K562 (cell line): ENCODE measurements at regions not wholly inside any gene's neighbourhood (a gene's known extent, or its start where the extent isn't known, plus 50 kb on each side); places are given as distances from the start of the nearest gene placed in this dataset.

Experiments
- ATAC-seq: fragments of 200-7000 bp; cut with Tn5 transposase; 3 replicates; pipeline ENCODE4 v1.9.1; 2020; ENCODE audit warnings: moderate library complexity
- BruUV-seq: library from RNA; stranded (reverse); fragments of 400-500 nt; replicated peaks from 2 replicates; lab custom pipeline; 2021; lab: Mats Ljungman, UMichigan
- CTCF ChIA-PET: fragments of 300-600 bp; formaldehyde crosslinking; extraction: SDS; loops from one replicate; lab custom pipeline; 2021; ENCODE audit warnings: low intra/inter-chr PET ratio; lab: Yijun Ruan, JAX
- POLR2A ChIA-PET: fragments of 300-600, 350-650 bp; sonication (Branson Sonifier 250); formaldehyde crosslinking; extraction: SDS; loops from one replicate; lab custom pipeline; 2021; ENCODE audit warnings: antibody characterized with exemption, inconsistent platforms; lab: Yijun Ruan, JAX
- DNase-seq, 4 experiments: peaks; one replicate each; pipeline versions ENCODE4 v3.0.0 to v3.0.0-alpha.2; 2011 to 2018; ENCODE audit warnings: low spot score in 3 of 4, mixed read lengths in 3 of 4; ENCODE audit errors: extremely low read depth in 1 of 4
- FAIRE-seq: peaks from 2 replicates; lab custom pipeline; 2011; peaks lifted over from hg19 to GRCh38; lab: Jason Lieb, UNC
- H2AFZ ChIP-seq: 2 replicates; pipeline ENCODE4 v1.6.0; 2011; ENCODE audit warnings: low read depth, low read length, control low read depth, inconsistent platforms
- H3K27ac ChIP-seq: fragments of 200-600 bp; 3 replicates; pipeline ENCODE4 v1.8.0; 2011; ENCODE audit warnings: low read depth, mild to moderate bottlenecking, control low read depth, inconsistent platforms, low read length, moderate library complexity, mixed read lengths; ENCODE audit errors: extremely low read depth
- H3K27me3 ChIP-seq, 2 experiments: fragments of 300-600 bp in 1 of 2; 2 replicates in 1 of 2; 3 replicates in 1 of 2; pipeline versions ENCODE4 v1.6.0 to v1.8.0; 2011; ENCODE audit warnings: inconsistent platforms in 2 of 2, low read length in 2 of 2, mild to moderate bottlenecking in 1 of 2, mixed read lengths in 1 of 2, moderate library complexity in 1 of 2; ENCODE audit not compliant: control insufficient read depth in 2 of 2, insufficient read depth in 2 of 2
- H3K36me3 ChIP-seq: fragments of 300-600 bp; 3 replicates; pipeline ENCODE4 v1.8.0; 2011; ENCODE audit warnings: mild to moderate bottlenecking, low read length, inconsistent platforms; ENCODE audit not compliant: control insufficient read depth, insufficient read depth
- H3K4me1 ChIP-seq, 2 experiments: fragments of 200-600 bp in 1 of 2; replicated peaks in 1 of 2; 2 replicates in 1 of 2; 3 replicates in 1 of 2; pipeline versions ENCODE4 v1.5.1 to v1.8.0; 2011; ENCODE audit warnings: inconsistent platforms in 2 of 2, low read length in 2 of 2, mild to moderate bottlenecking in 1 of 2, mixed read lengths in 1 of 2, moderate library complexity in 1 of 2; ENCODE audit not compliant: control insufficient read depth in 2 of 2, insufficient read depth in 2 of 2
- H3K4me2 ChIP-seq: 2 replicates; pipeline ENCODE4 v1.6.1; 2011; ENCODE audit warnings: low read length, control low read depth, inconsistent platforms, mixed read lengths; ENCODE audit not compliant: insufficient read depth
- H3K4me3 ChIP-seq: fragments of 200-600 bp; sonication (generic), shearing (Covaris generic); 2 replicates; pipeline ENCODE4 v1.5.1; 2016; ENCODE audit warnings: control low read depth, inconsistent platforms
- H3K79me2 ChIP-seq: fragments of 200-600 bp; 3 replicates; pipeline ENCODE4 v1.8.0; 2011; ENCODE audit warnings: low read length, inconsistent platforms; ENCODE audit not compliant: control insufficient read depth, insufficient read depth
- H3K9ac ChIP-seq, 2 experiments: 2 replicates each; pipeline versions ENCODE4 v1.6.0 to v1.6.1; 2011; ENCODE audit warnings: low read depth in 2 of 2, low read length in 2 of 2, control low read depth in 1 of 2, inconsistent platforms in 1 of 2, mild to moderate bottlenecking in 1 of 2, mixed read lengths in 1 of 2; ENCODE audit not compliant: insufficient read depth in 1 of 2
- H3K9me1 ChIP-seq: one replicate; pipeline ENCODE4 v1.6.0; 2011; ENCODE audit warnings: inconsistent platforms, mild to moderate bottlenecking, low read length, moderate library complexity; ENCODE audit not compliant: control insufficient read depth, insufficient read depth
- H3K9me3 ChIP-seq: replicated peaks from 2 replicates; pipeline ENCODE4 v1.5.1; 2011; ENCODE audit warnings: low read depth, low read length, inconsistent platforms; ENCODE audit not compliant: control insufficient read depth, insufficient read depth
- H4K20me1 ChIP-seq: replicated peaks from 2 replicates; pipeline ENCODE4 v1.6.1; 2011; ENCODE audit warnings: low read length, inconsistent platforms, mixed read lengths; ENCODE audit not compliant: control insufficient read depth, insufficient read depth
- EZH2 ChIP-seq: IDR thresholded peaks from 2 replicates; pipeline ENCODE4 v1.6.1; 2012; ENCODE audit warnings: low read depth, mild to moderate bottlenecking, inconsistent platforms, low read length, borderline replicate concordance
- GATA2 ChIP-seq: sonication (generic); formaldehyde crosslinking; IDR thresholded peaks from 2 replicates; pipeline ENCODE4 v1.4.0; 2020; ENCODE audit warnings: mild to moderate bottlenecking, missing genetic modification reagents
- GATAD2A ChIP-seq: fragments of 450-650 bp; IDR thresholded peaks from 2 replicates; pipeline ENCODE4 v1.6.1; 2017
- MITF ChIP-seq: IDR thresholded peaks from 2 replicates; pipeline ENCODE4 v1.6.1; 2014; ENCODE audit warnings: antibody characterized with exemption
- NRF1 ChIP-seq, 2 experiments: fragments of 450-650 bp; IDR thresholded peaks in 1 of 2; conservative IDR thresholded peaks in 1 of 2; 2 replicates each; pipeline ENCODE4 v1.6.1; 2014; ENCODE audit warnings: mild to moderate bottlenecking in 2 of 2
- RBM25 ChIP-seq: fragments of 200-400 bp; formaldehyde crosslinking; IDR thresholded peaks from 2 replicates; pipeline ENCODE4 v1.6.1; 2018; ENCODE audit warnings: low read length, low read depth, moderate library complexity; ENCODE audit not compliant: severe bottlenecking
- SPI1 ChIP-seq: IDR thresholded peaks from 2 replicates; pipeline ENCODE4 v1.6.1; 2011; ENCODE audit warnings: low read depth, low read length, control low read depth, borderline replicate concordance
- SRSF9 ChIP-seq: fragments of 200-400 bp; formaldehyde crosslinking; IDR thresholded peaks from 2 replicates; pipeline ENCODE4 v1.6.1; 2017; ENCODE audit warnings: low read depth, low read length, borderline replicate concordance
- TCFL5 ChIP-seq: fragments of 250-450 bp; sonication (Bioruptor Pico); conservative IDR thresholded peaks from 2 replicates; pipeline ENCODE4 v1.6.1; 2021; ENCODE audit warnings: mild to moderate bottlenecking, moderate library complexity, matching md5 sums
- ZFP30 ChIP-seq: fragments of 250-450 bp; sonication (Bioruptor Pico); IDR thresholded peaks from 2 replicates; pipeline ENCODE4 v1.8.0; 2022; ENCODE audit warnings: moderate library complexity, mild to moderate bottlenecking, inconsistent platforms, borderline replicate concordance
- ZNF124 ChIP-seq: sonication (generic); formaldehyde crosslinking; IDR thresholded peaks from 2 replicates; pipeline ENCODE4 v1.8.1; 2022; ENCODE audit warnings: missing genetic modification reagents
- ZNF197 ChIP-seq: fragments of 200-800 bp; sonication (Bioruptor generic); IDR thresholded peaks from 2 replicates; pipeline ENCODE4 v1.6.1; 2016; ENCODE audit warnings: low read depth, missing genetic modification characterization, missing compliant biosample characterization
- WGBS: fragments of 100-300 bp; shearing (Covaris generic); methylation state at CpG from one replicate; pipeline ENCODE4 v1.1.6; 2016; ENCODE audit warnings: low coverage, mixed read lengths; ENCODE audit not compliant: insufficient coverage; ENCODE audit errors: missing lambda C conversion rate; 5-methylcytosine and 5-hydroxymethylcytosine counted together
- in situ Hi-C: fragments of 300-500 bp; cut with MboI; formaldehyde crosslinking; loops from 4 replicates; pipeline ENCODE4 v1.15.0; 2018; ENCODE audit warnings: inconsistent platforms, mixed read lengths
- intact Hi-C: fragments of 100-400 bp; cut with micrococcal nuclease; formaldehyde crosslinking; loops from 2 replicates; pipeline ENCODE4 v1.14.2; 2022
- TF ChIP-seq, protein P1 (sequence below): sonication (generic); formaldehyde crosslinking; IDR thresholded peaks from 2 replicates; pipeline ENCODE4 v1.8.0; 2022; ENCODE audit warnings: mild to moderate bottlenecking, missing genetic modification reagents
- TF ChIP-seq, protein P2 (sequence below): fragments of 250-450 bp; sonication (Bioruptor Pico); IDR thresholded peaks from 2 replicates; pipeline ENCODE4 v1.8.0; 2021; ENCODE audit warnings: mild to moderate bottlenecking, moderate library complexity
- TF ChIP-seq, protein P3 (sequence below): fragments of 250-450 bp; sonication (Bioruptor Pico); IDR thresholded peaks from 2 replicates; pipeline ENCODE4 v1.8.0; 2021; ENCODE audit warnings: moderate library complexity, mild to moderate bottlenecking, inconsistent platforms

- TF ChIP-seq MITF: no peak
- no peak for TF ChIP-seq SPI1
- no peak for TF ChIP-seq GATA2 (CRISPR knock-in tag)
Measured at GRCh38 chr3:187941848-187942194, 196.6 kb upstream of the BCL6 start (continued).

- no peak overlapping the region for H3K4me3 ChIP-seq
- H3K36me3 ChIP-seq: no peaks in the 10 kb centered on the region
- H3K9me3 ChIP-seq: no peaks in the 10 kb centered on the region
- ChIA-PET POLR2A (interaction anchor here (0.5 to 1.0 kb wide), 2 partner anchors 16 to 325 kb away, joined by 3 read pairs; no protein-coding TSS in a partner anchor), CTCF (no interaction called here)
- no TSS peak for BruUV-seq
- no peak overlapping the region for H3K4me2 ChIP-seq
- DNase-seq (no peak), FAIRE-seq (no peak), ATAC-seq (no peak)
- intact Hi-C loops: no loop called here
- H2AFZ ChIP-seq: no peak overlapping the region
- H3K27me3 ChIP-seq: peaks cover 2 to 22% of the 10 kb centered on the region in 2 experiments; a peak in 4 of 5 replicates
- no peak overlapping the region for H3K27ac ChIP-seq
- WGBS: 0% methylated on average over 10 of the region's 10 CpGs
- H3K9ac ChIP-seq: no peak overlapping the region
- no peaks in the 10 kb centered on the region for H3K9me1 ChIP-seq
- in situ Hi-C loops: no loop called here
- no peaks in the 10 kb centered on the region for H3K4me1 ChIP-seq
- no peaks in the 10 kb centered on the region for H4K20me1 ChIP-seq
- H3K79me2 ChIP-seq: no peaks in the 10 kb centered on the region
- no peak for TF ChIP-seq ZNF197 (CRISPR knock-in tag)
- TF ChIP-seq NRF1 (conservative IDR thresholded peaks at IDR 0.05 in 1 of 2, IDR thresholded peaks at IDR 0.05 in 1 of 2): no peak
- TF ChIP-seq, protein P1, sequence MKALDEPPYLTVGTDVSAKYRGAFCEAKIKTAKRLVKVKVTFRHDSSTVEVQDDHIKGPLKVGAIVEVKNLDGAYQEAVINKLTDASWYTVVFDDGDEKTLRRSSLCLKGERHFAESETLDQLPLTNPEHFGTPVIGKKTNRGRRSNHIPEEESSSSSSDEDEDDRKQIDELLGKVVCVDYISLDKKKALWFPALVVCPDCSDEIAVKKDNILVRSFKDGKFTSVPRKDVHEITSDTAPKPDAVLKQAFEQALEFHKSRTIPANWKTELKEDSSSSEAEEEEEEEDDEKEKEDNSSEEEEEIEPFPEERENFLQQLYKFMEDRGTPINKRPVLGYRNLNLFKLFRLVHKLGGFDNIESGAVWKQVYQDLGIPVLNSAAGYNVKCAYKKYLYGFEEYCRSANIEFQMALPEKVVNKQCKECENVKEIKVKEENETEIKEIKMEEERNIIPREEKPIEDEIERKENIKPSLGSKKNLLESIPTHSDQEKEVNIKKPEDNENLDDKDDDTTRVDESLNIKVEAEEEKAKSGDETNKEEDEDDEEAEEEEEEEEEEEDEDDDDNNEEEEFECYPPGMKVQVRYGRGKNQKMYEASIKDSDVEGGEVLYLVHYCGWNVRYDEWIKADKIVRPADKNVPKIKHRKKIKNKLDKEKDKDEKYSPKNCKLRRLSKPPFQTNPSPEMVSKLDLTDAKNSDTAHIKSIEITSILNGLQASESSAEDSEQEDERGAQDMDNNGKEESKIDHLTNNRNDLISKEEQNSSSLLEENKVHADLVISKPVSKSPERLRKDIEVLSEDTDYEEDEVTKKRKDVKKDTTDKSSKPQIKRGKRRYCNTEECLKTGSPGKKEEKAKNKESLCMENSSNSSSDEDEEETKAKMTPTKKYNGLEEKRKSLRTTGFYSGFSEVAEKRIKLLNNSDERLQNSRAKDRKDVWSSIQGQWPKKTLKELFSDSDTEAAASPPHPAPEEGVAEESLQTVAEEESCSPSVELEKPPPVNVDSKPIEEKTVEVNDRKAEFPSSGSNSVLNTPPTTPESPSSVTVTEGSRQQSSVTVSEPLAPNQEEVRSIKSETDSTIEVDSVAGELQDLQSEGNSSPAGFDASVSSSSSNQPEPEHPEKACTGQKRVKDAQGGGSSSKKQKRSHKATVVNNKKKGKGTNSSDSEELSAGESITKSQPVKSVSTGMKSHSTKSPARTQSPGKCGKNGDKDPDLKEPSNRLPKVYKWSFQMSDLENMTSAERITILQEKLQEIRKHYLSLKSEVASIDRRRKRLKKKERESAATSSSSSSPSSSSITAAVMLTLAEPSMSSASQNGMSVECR (CRISPR knock-in tag): no peak
- no peak for TF ChIP-seq SRSF9
- no peak for TF ChIP-seq GATAD2A
- TF ChIP-seq, protein P2, sequence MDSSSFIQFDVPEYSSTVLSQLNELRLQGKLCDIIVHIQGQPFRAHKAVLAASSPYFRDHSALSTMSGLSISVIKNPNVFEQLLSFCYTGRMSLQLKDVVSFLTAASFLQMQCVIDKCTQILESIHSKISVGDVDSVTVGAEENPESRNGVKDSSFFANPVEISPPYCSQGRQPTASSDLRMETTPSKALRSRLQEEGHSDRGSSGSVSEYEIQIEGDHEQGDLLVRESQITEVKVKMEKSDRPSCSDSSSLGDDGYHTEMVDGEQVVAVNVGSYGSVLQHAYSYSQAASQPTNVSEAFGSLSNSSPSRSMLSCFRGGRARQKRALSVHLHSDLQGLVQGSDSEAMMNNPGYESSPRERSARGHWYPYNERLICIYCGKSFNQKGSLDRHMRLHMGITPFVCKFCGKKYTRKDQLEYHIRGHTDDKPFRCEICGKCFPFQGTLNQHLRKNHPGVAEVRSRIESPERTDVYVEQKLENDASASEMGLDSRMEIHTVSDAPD: no peak
- no peak for TF ChIP-seq ZNF124 (CRISPR knock-in tag)
- no peak for TF ChIP-seq ZFP30 (CRISPR knock-in tag)
- no peak for TF ChIP-seq RBM25
- no peak for TF ChIP-seq TCFL5 (CRISPR knock-in tag)
- TF ChIP-seq, protein P3, sequence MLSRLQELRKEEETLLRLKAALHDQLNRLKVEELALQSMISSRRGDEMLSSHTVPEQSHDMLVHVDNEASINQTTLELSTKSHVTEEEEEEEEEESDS (CRISPR knock-in tag): no peak
- TF ChIP-seq EZH2: no peak
Measured at GRCh38 chr3:187942658-187943241, 197.5 kb upstream of the BCL6 start.
